ENCODE measurements at regions not wholly inside any gene's neighbourhood (a gene's known extent, or its start where the extent isn't known, plus 50 kb on each side); places are given as distances from the start of the nearest gene placed in this dataset.

GRCh38 chrY:8151561-8151960 lies 1185.7 kb upstream of the TSPY4 start:
- no peaks in the 10 kb centered on the region for H3K36me3 Mint-ChIP-seq (ENCODE audit: low read depth)
- H3K4me3 Mint-ChIP-seq = no peak overlapping the region
- no peaks in the 10 kb centered on the region for H3K9me3 ChIP-seq (ENCODE audit: control insufficient read depth, low read length, poor library complexity, severe bottlenecking)
- no peak for ATAC-seq
- peaks cover 7% of the 10 kb centered on the region for H3K27me3 Mint-ChIP-seq
- H3K27ac Mint-ChIP-seq = no peak overlapping the region
- no peaks in the 10 kb centered on the region for H3K4me1 Mint-ChIP-seq
- DNase-seq = no peak

- H3K4me3 Mint-ChIP-seq = no peak overlapping the region
- no peak for ATAC-seq
- H3K27ac Mint-ChIP-seq = no peak overlapping the region
- no peaks in the 10 kb centered on the region for H3K4me1 Mint-ChIP-seq
- no peaks in the 10 kb centered on the region for H3K27me3 Mint-ChIP-seq
- no peaks in the 10 kb centered on the region for H3K36me3 Mint-ChIP-seq (ENCODE audit: low read depth)
- no peaks in the 10 kb centered on the region for H3K9me3 ChIP-seq (ENCODE audit: control insufficient read depth, low read length, poor library complexity, severe bottlenecking)
- no peak for DNase-seq
Observed at GRCh38 chrY:8128578-8128977, 1208.7 kb upstream of the TSPY4 start.

- Mint-ChIP-seq H3K27ac (no peak overlapping the region), H3K36me3 (ENCODE audit: low read depth) (no peaks in the 10 kb centered on the region), H3K4me1 (no peaks in the 10 kb centered on the region), H3K27me3 (no peaks in the 10 kb centered on the region), H3K4me3 (no peak overlapping the region)
- no peaks in the 10 kb centered on the region for H3K9me3 ChIP-seq (ENCODE audit: control insufficient read depth, low read length, poor library complexity, severe bottlenecking)
- ATAC-seq (no peak), DNase-seq (no peak)
Observed at GRCh38 chrY:8125907-8126571, 1211.2 kb upstream of the TSPY4 start.

GRCh38 chrY:8121825-8122224 lies 1210.3 kb upstream of the AMELY start:
- Mint-ChIP-seq H3K27ac (no peak overlapping the region), H3K4me1 (no peaks in the 10 kb centered on the region), H3K4me3 (no peak overlapping the region), H3K27me3 (no peaks in the 10 kb centered on the region), H3K36me3 (ENCODE audit: low read depth) (no peaks in the 10 kb centered on the region)
- DNase-seq (no peak), ATAC-seq (no peak)
- H3K9me3 ChIP-seq (ENCODE audit: control insufficient read depth, low read length, poor library complexity, severe bottlenecking) = no peaks in the 10 kb centered on the region

GRCh38 chrY:8094429-8094828 lies 1182.9 kb upstream of the AMELY start:
- Mint-ChIP-seq H3K4me3 (no peak overlapping the region), H3K36me3 (ENCODE audit: low read depth) (no peaks in the 10 kb centered on the region), H3K27ac (no peak overlapping the region), H3K4me1 (no peaks in the 10 kb centered on the region), H3K27me3 (no peaks in the 10 kb centered on the region)
- ATAC-seq = no peak
- no peak for DNase-seq
- no peaks in the 10 kb centered on the region for H3K9me3 ChIP-seq (ENCODE audit: control insufficient read depth, low read length, poor library complexity, severe bottlenecking)

- no peak for ATAC-seq
- no peak overlapping the region for H3K4me3 Mint-ChIP-seq
- no peaks in the 10 kb centered on the region for H3K4me1 Mint-ChIP-seq
- no peaks in the 10 kb centered on the region for H3K27me3 Mint-ChIP-seq
- H3K9me3 ChIP-seq (ENCODE audit: control insufficient read depth, low read length, poor library complexity, severe bottlenecking) = no peaks in the 10 kb centered on the region
- H3K27ac Mint-ChIP-seq = no peak overlapping the region
- no peaks in the 10 kb centered on the region for H3K36me3 Mint-ChIP-seq (ENCODE audit: low read depth)
- DNase-seq = no peak
Observed at GRCh38 chrY:8092926-8093325, 1181.4 kb upstream of the AMELY start.

- no peaks in the 10 kb centered on the region for H3K9me3 ChIP-seq (ENCODE audit: control insufficient read depth, low read length, poor library complexity, severe bottlenecking)
- Mint-ChIP-seq H3K27ac (no peak overlapping the region), H3K4me1 (no peaks in the 10 kb centered on the region), H3K27me3 (no peaks in the 10 kb centered on the region), H3K4me3 (no peak overlapping the region), H3K36me3 (ENCODE audit: low read depth) (no peaks in the 10 kb centered on the region)
- DNase-seq = no peak
- ATAC-seq = no peak
Observed at GRCh38 chrY:8085925-8086324, 1174.4 kb upstream of the AMELY start.

GRCh38 chrY:8084192-8084591 lies 1172.6 kb upstream of the AMELY start:
- no peak overlapping the region for H3K27ac Mint-ChIP-seq
- H3K27me3 Mint-ChIP-seq = no peaks in the 10 kb centered on the region
- H3K36me3 Mint-ChIP-seq (ENCODE audit: low read depth) = no peaks in the 10 kb centered on the region
- no peak for ATAC-seq
- DNase-seq = no peak
- H3K4me1 Mint-ChIP-seq = no peaks in the 10 kb centered on the region
- H3K9me3 ChIP-seq (ENCODE audit: control insufficient read depth, low read length, poor library complexity, severe bottlenecking) = no peaks in the 10 kb centered on the region
- no peak overlapping the region for H3K4me3 Mint-ChIP-seq

- Mint-ChIP-seq H3K36me3 (ENCODE audit: low read depth) (no peaks in the 10 kb centered on the region), H3K4me3 (no peak overlapping the region), H3K27ac (no peak overlapping the region), H3K4me1 (no peaks in the 10 kb centered on the region), H3K27me3 (no peaks in the 10 kb centered on the region)
- no peaks in the 10 kb centered on the region for H3K9me3 ChIP-seq (ENCODE audit: control insufficient read depth, low read length, poor library complexity, severe bottlenecking)
- DNase-seq = no peak
- ATAC-seq = no peak
Observed at GRCh38 chrY:8081151-8081550, 1169.6 kb upstream of the AMELY start.

- no peaks in the 10 kb centered on the region for H3K27me3 Mint-ChIP-seq
- H3K36me3 Mint-ChIP-seq (ENCODE audit: low read depth) = no peaks in the 10 kb centered on the region
- H3K4me3 Mint-ChIP-seq = no peak overlapping the region
- no peak overlapping the region for H3K27ac Mint-ChIP-seq
- DNase-seq (no peak), ATAC-seq (no peak)
- no peaks in the 10 kb centered on the region for H3K4me1 Mint-ChIP-seq
- H3K9me3 ChIP-seq (ENCODE audit: control insufficient read depth, low read length, poor library complexity, severe bottlenecking) = no peaks in the 10 kb centered on the region
Observed at GRCh38 chrY:8065220-8065619, 1153.7 kb upstream of the AMELY start.

GRCh38 chrY:8064500-8064899 lies 1152.9 kb upstream of the AMELY start:
- no peaks in the 10 kb centered on the region for H3K4me1 Mint-ChIP-seq
- DNase-seq = no peak
- no peak overlapping the region for H3K4me3 Mint-ChIP-seq
- H3K9me3 ChIP-seq (ENCODE audit: control insufficient read depth, low read length, poor library complexity, severe bottlenecking) = no peaks in the 10 kb centered on the region
- no peak for ATAC-seq
- no peaks in the 10 kb centered on the region for H3K27me3 Mint-ChIP-seq
- no peaks in the 10 kb centered on the region for H3K36me3 Mint-ChIP-seq (ENCODE audit: low read depth)
- H3K27ac Mint-ChIP-seq = no peak overlapping the region

GRCh38 chrY:8063973-8064372 lies 1152.4 kb upstream of the AMELY start:
- no peak for ATAC-seq
- no peaks in the 10 kb centered on the region for H3K4me1 Mint-ChIP-seq
- H3K4me3 Mint-ChIP-seq = no peak overlapping the region

GRCh38 chrY:8058613-8059012 lies 1147.1 kb upstream of the AMELY start:
- no peaks in the 10 kb centered on the region for H3K9me3 ChIP-seq (ENCODE audit: control insufficient read depth, low read length, poor library complexity, severe bottlenecking)
- Mint-ChIP-seq H3K4me1 (no peaks in the 10 kb centered on the region), H3K27ac (no peak overlapping the region), H3K27me3 (no peaks in the 10 kb centered on the region), H3K36me3 (ENCODE audit: low read depth) (no peaks in the 10 kb centered on the region), H3K4me3 (no peak overlapping the region)
- ATAC-seq (no peak), DNase-seq (no peak)

More at GRCh38 chrY:8063973-8064372, 1152.4 kb upstream of the AMELY start:
- no peaks in the 10 kb centered on the region for H3K9me3 ChIP-seq (ENCODE audit: control insufficient read depth, low read length, poor library complexity, severe bottlenecking)
- no peaks in the 10 kb centered on the region for H3K27me3 Mint-ChIP-seq
- no peak for DNase-seq
- no peaks in the 10 kb centered on the region for H3K36me3 Mint-ChIP-seq (ENCODE audit: low read depth)
- no peak overlapping the region for H3K27ac Mint-ChIP-seq

GRCh38 chrY:8051340-8051739 lies 1139.8 kb upstream of the AMELY start:
- DNase-seq = no peak
- H3K27ac Mint-ChIP-seq = no peak overlapping the region
- H3K4me3 Mint-ChIP-seq = no peak overlapping the region
- no peaks in the 10 kb centered on the region for H3K4me1 Mint-ChIP-seq
- ATAC-seq = no peak
- H3K27me3 Mint-ChIP-seq = no peaks in the 10 kb centered on the region
- no peaks in the 10 kb centered on the region for H3K9me3 ChIP-seq (ENCODE audit: control insufficient read depth, low read length, poor library complexity, severe bottlenecking)
- no peaks in the 10 kb centered on the region for H3K36me3 Mint-ChIP-seq (ENCODE audit: low read depth)

Data from T-helper 17 cell (primary cell).